ENCODE measurements at regions not wholly inside any gene's neighbourhood (a gene's known extent, or its start where the extent isn't known, plus 50 kb on each side); places are given as distances from the start of the nearest gene placed in this dataset.

DNA sequence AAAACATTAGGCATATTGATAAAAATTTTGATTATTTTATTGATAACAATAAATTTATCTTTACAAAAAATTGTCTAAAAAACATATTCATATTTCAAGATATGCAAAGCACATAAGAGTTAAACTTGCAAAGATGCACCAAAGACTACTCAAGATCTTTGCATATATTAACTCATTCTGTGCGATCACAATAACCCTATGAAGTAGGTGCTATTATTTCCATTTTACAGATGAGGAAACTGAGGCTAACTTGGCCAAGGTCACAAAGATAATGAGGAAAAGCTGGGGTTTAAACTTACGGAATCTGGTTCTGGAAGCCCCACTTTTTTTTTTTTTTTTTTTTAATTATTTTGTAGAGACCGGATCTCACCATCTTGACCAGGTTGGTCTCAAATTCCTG, 94.4 kb upstream of the SERTAD2 start:
- TF ChIP-seq, protein P1, sequence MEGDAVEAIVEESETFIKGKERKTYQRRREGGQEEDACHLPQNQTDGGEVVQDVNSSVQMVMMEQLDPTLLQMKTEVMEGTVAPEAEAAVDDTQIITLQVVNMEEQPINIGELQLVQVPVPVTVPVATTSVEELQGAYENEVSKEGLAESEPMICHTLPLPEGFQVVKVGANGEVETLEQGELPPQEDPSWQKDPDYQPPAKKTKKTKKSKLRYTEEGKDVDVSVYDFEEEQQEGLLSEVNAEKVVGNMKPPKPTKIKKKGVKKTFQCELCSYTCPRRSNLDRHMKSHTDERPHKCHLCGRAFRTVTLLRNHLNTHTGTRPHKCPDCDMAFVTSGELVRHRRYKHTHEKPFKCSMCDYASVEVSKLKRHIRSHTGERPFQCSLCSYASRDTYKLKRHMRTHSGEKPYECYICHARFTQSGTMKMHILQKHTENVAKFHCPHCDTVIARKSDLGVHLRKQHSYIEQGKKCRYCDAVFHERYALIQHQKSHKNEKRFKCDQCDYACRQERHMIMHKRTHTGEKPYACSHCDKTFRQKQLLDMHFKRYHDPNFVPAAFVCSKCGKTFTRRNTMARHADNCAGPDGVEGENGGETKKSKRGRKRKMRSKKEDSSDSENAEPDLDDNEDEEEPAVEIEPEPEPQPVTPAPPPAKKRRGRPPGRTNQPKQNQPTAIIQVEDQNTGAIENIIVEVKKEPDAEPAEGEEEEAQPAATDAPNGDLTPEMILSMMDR (IDR thresholded peaks at IDR 0.05), result no peak
- TF ChIP-seq POLR2A (IDR thresholded peaks at IDR 0.05), result no peak
